ENCODE measurements at regions not wholly inside any gene's neighbourhood (a gene's known extent, or its start where the extent isn't known, plus 50 kb on each side); places are given as distances from the start of the nearest gene placed in this dataset.

GRCh38 chr10:4434105-4434504, 391.9 kb upstream of the AKR1E2 start:
- H3K4me3 ChIP-seq (ENCODE audit: low read depth, low read length): no peak overlapping the region
- TF ChIP-seq CTCF (conservative IDR thresholded peaks at IDR 0.05; ENCODE audit: low read depth, low read length): no peak
- DNase-seq (ENCODE audit: low read depth): no peak

- no peak overlapping the region for H3K4me3 ChIP-seq (ENCODE audit: low read depth, low read length)
- no peak for DNase-seq (ENCODE audit: low read depth)
- no peak for TF ChIP-seq CTCF (conservative IDR thresholded peaks at IDR 0.05; ENCODE audit: low read depth, low read length)
Measured at GRCh38 chr10:4431114-4431863, 394.7 kb upstream of the AKR1E2 start.

- H3K4me3 ChIP-seq (ENCODE audit: low read depth, low read length): no peak overlapping the region
- no peak for DNase-seq (ENCODE audit: low read depth)
- TF ChIP-seq CTCF (conservative IDR thresholded peaks at IDR 0.05; ENCODE audit: low read depth, low read length): no peak
Measured at GRCh38 chr10:4429571-4429970, 396.4 kb upstream of the AKR1E2 start.

GRCh38 chr10:4427532-4427931, 398.5 kb upstream of the AKR1E2 start:
- TF ChIP-seq CTCF (conservative IDR thresholded peaks at IDR 0.05; ENCODE audit: low read depth, low read length): no peak
- H3K4me3 ChIP-seq (ENCODE audit: low read depth, low read length): no peak overlapping the region
- no peak for DNase-seq (ENCODE audit: low read depth)

- H3K4me3 ChIP-seq (ENCODE audit: low read depth, low read length): no peak overlapping the region
- DNase-seq (ENCODE audit: low read depth): no peak
- TF ChIP-seq CTCF (conservative IDR thresholded peaks at IDR 0.05; ENCODE audit: low read depth, low read length): no peak
Measured at GRCh38 chr10:4426866-4427265, 399.1 kb upstream of the AKR1E2 start.

- no peak for TF ChIP-seq CTCF (conservative IDR thresholded peaks at IDR 0.05; ENCODE audit: low read depth, low read length)
- DNase-seq (ENCODE audit: low read depth): no peak
- no peak overlapping the region for H3K4me3 ChIP-seq (ENCODE audit: low read depth, low read length)
Measured at GRCh38 chr10:4409319-4409718, 416.7 kb upstream of the AKR1E2 start.

GRCh38 chr10:4407783-4408182, 418.2 kb upstream of the AKR1E2 start:
- DNase-seq (ENCODE audit: low read depth): no peak
- H3K4me3 ChIP-seq (ENCODE audit: low read depth, low read length): no peak overlapping the region
- TF ChIP-seq CTCF (conservative IDR thresholded peaks at IDR 0.05; ENCODE audit: low read depth, low read length): no peak
